Activated T-helper 2 cell treated with anti-CD3 and anti-CD28 coated beads, Interferon-gamma antibody, Interleukin-2, Interleukin-4, amounts not matched to agents 10 μg/mL and 5 μg/mL and 100 μg/mL, durations not matched to agents 14 hours and 24 hours and 36 hours (primary cell): ENCODE measurements at regions not wholly inside any gene's neighbourhood (a gene's known extent, or its start where the extent isn't known, plus 50 kb on each side); places are given as distances from the start of the nearest gene placed in this dataset.

ENCODE experiments used
- DNase-seq: peaks from one replicate; pipeline ENCODE4 v3.0.0; 2021; ENCODE audit warnings: low spot score
- H3K27ac Mint-ChIP-seq: one replicate; pipeline ENCODE4 v1.8.0; 2021; ENCODE audit warnings: mixed read lengths
- H3K27me3 Mint-ChIP-seq: one replicate; pipeline ENCODE4 v1.8.0; 2021; ENCODE audit warnings: low read depth, mixed read lengths
- H3K36me3 Mint-ChIP-seq: one replicate; pipeline ENCODE4 v1.8.0; 2021; ENCODE audit warnings: low read depth, mixed read lengths
- H3K4me1 Mint-ChIP-seq: one replicate; pipeline ENCODE4 v1.8.0; 2021; ENCODE audit warnings: low read depth, mixed read lengths
- H3K4me3 Mint-ChIP-seq: one replicate; pipeline ENCODE4 v1.8.0; 2021; ENCODE audit warnings: low read depth, mild to moderate bottlenecking, moderate library complexity, mixed read lengths
- H3K9me3 Mint-ChIP-seq: one replicate; pipeline ENCODE4 v1.8.0; 2021; ENCODE audit warnings: mixed read lengths
- intact Hi-C: fragments of 100-400 bp; cut with micrococcal nuclease; formaldehyde crosslinking; loops from one replicate; pipeline ENCODE4 v1.15.1; 2023

DNA sequence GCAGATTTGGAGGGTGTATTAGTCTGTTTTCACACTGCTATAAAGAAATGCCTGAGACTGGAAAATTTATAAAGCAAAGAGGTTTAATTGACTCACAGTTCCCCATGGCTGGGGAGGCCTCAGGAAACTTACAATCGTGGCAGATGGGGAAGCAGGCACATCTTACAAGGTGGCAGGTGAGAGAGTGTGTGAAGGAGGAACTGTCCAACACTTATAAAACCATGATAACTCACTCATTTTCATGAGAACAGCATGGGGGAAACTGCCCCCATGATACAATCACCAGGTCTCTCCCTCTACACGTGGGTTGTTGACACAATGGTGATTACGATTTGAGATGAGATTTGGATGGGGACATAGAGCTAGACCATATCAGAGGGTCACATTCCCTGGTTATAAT lies 195.6 kb downstream of the RGS9 start:
- Mint-ChIP-seq H3K9me3 (peaks cover 8% of the 10 kb centered on the region), H3K27me3 (peaks cover 7% of the 10 kb centered on the region), H3K4me1 (no peaks in the 10 kb centered on the region), H3K4me3 (no peak overlapping the region), H3K36me3 (no peaks in the 10 kb centered on the region), H3K27ac (no peak overlapping the region)
- no peak for DNase-seq
- intact Hi-C loops = no loop called here

- intact Hi-C loops = no loop called here
- no peak overlapping the region for H3K4me3 Mint-ChIP-seq
- H3K27me3 Mint-ChIP-seq = peaks cover 7% of the 10 kb centered on the region
- H3K4me1 Mint-ChIP-seq = no peaks in the 10 kb centered on the region
- H3K36me3 Mint-ChIP-seq = no peaks in the 10 kb centered on the region
- H3K9me3 Mint-ChIP-seq = peaks cover 7% of the 10 kb centered on the region
- no peak for DNase-seq
- H3K27ac Mint-ChIP-seq = no peak overlapping the region
These were observed 195.2 kb downstream of the RGS9 start for GRCh38 chr17:65332375-65332774.

DNA sequence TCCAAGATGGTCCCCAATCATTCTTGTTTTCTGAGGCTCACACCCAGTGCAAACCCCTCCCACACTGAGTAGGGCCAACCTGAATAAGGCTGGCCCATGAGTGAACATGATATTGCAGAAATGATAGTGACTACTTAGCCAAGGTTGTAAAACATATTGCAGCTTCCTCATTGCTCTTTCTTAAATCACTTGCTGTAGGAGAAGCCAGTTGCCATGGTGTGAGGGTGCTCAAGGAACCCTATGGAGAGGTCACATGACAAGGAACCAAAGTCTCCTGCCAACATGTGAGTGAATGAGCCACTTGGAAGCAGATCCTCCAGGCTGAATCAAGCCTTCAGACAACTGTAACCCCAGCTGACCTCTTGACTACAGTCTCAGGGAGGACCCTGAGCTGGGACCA lies 191.4 kb downstream of the RGS9 start:
- no peak for DNase-seq
- intact Hi-C loops = no loop called here
- H3K4me1 Mint-ChIP-seq = no peaks in the 10 kb centered on the region
- no peaks in the 10 kb centered on the region for H3K36me3 Mint-ChIP-seq
- no peak overlapping the region for H3K4me3 Mint-ChIP-seq
- H3K27ac Mint-ChIP-seq = no peak overlapping the region
- peaks cover 3% of the 10 kb centered on the region for H3K9me3 Mint-ChIP-seq
- peaks cover 2% of the 10 kb centered on the region for H3K27me3 Mint-ChIP-seq

DNA sequence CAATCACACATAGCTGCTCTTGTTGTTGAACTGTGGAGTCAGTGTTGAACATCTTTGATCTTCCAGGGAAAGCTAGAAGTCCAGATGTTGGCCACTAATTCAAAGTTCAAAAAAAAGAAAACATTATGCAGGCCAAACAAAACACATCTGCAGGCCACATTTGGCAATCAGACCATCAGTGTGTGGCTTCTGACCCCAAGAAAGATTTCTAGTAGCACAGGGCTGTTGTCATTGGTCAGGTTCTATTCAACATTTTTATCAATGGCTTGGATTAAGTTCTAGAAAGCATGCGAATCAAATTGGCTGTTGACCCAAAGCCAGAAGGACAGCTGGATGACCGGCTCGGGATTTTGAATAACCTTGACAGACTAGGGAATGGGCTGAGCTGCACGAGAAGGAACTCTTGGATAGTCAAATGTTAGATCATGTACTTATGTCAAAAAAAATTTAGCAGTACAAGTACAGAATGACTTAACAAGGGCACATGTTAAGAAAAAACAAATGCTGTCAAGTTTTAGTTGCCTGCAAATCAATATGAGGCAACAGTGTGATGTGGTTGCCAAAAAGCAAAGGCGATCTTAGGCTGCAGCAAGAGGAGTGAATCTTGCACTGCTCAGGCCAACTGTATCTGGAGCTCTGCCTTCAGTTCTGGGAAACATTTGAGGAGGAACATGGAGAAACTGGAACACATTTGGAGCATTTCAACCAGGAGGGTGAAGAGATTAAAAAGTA lies 187.6 kb downstream of the RGS9 start:
- peaks cover 3% of the 10 kb centered on the region for H3K9me3 Mint-ChIP-seq
- DNase-seq = no peak
- H3K27me3 Mint-ChIP-seq = peaks cover 2% of the 10 kb centered on the region
- no peaks in the 10 kb centered on the region for H3K36me3 Mint-ChIP-seq
- no peak overlapping the region for H3K4me3 Mint-ChIP-seq
- intact Hi-C loops = no loop called here
- H3K4me1 Mint-ChIP-seq = no peaks in the 10 kb centered on the region
- no peak overlapping the region for H3K27ac Mint-ChIP-seq

DNA sequence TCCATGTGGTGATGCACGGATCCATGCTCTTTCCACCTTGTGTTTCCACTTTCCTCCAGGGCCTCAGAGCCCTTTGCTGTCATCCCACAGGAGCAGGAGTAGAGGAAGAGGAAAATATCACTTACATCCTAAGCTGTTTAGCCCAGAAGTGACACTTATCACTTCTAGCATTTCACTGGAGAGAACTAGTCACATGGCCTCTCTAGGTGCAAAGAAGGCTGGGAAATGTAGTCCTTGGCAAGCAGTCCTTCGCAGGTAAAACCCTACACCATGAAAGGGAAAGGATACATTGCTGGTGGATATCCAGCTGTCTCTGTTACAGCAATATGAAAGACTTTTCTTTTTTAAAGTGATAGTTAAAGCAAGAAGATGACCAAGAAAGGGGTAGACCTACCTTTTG lies 185.9 kb downstream of the RGS9 start:
- Mint-ChIP-seq H3K27ac (no peak overlapping the region), H3K27me3 (peaks cover 6% of the 10 kb centered on the region), H3K9me3 (peaks cover 3% of the 10 kb centered on the region), H3K4me3 (no peak overlapping the region), H3K36me3 (no peaks in the 10 kb centered on the region), H3K4me1 (no peaks in the 10 kb centered on the region)
- DNase-seq = no peak
- intact Hi-C loops = no loop called here

DNA sequence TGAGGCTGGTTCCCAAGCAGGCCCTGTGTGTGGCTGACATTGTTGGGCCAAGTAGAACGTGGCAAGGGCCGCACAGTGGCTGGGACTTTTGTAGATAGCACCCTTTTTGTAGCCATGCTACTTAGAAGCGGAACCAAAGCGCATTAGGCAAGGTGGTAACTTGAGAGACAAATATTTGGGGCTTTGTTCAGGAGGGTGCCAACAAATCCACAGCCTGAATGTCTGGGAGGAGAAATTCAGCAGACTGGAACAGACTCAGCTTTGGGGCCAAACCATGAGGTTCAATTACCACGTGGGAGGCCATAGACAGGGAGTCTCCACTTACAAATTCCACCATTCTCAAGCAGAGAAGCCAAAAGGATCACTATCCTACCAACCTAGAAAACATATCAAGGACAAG lies 183.7 kb downstream of the RGS9 start:
- H3K4me1 Mint-ChIP-seq = peaks cover 4% of the 10 kb centered on the region
- no peaks in the 10 kb centered on the region for H3K36me3 Mint-ChIP-seq
- intact Hi-C loops = no loop called here
- no peak for DNase-seq
- peaks cover 20% of the 10 kb centered on the region for H3K27me3 Mint-ChIP-seq
- no peak overlapping the region for H3K4me3 Mint-ChIP-seq
- no peaks in the 10 kb centered on the region for H3K9me3 Mint-ChIP-seq
- no peak overlapping the region for H3K27ac Mint-ChIP-seq

- no peak for DNase-seq
- Mint-ChIP-seq H3K27me3 (peaks cover 52% of the 10 kb centered on the region), H3K4me1 (peaks cover 13% of the 10 kb centered on the region)
These were observed 177.0 kb downstream of the RGS9 start for GRCh38 chr17:65314212-65314611.

GRCh38 chr17:65312718-65313377 lies 175.7 kb downstream of the RGS9 start:
- Mint-ChIP-seq H3K9me3 (no peaks in the 10 kb centered on the region), H3K27me3 (peaks cover 48% of the 10 kb centered on the region), H3K4me3 (no peak overlapping the region), H3K36me3 (no peaks in the 10 kb centered on the region), H3K4me1 (peaks cover 13% of the 10 kb centered on the region), H3K27ac (no peak overlapping the region)
- intact Hi-C loops = no loop called here
- DNase-seq = no peak

More at GRCh38 chr17:65314212-65314611, 177.0 kb downstream of the RGS9 start:
- intact Hi-C loops = no loop called here
- Mint-ChIP-seq H3K9me3 (no peaks in the 10 kb centered on the region), H3K36me3 (no peaks in the 10 kb centered on the region), H3K4me3 (no peak overlapping the region), H3K27ac (no peak overlapping the region)

DNA sequence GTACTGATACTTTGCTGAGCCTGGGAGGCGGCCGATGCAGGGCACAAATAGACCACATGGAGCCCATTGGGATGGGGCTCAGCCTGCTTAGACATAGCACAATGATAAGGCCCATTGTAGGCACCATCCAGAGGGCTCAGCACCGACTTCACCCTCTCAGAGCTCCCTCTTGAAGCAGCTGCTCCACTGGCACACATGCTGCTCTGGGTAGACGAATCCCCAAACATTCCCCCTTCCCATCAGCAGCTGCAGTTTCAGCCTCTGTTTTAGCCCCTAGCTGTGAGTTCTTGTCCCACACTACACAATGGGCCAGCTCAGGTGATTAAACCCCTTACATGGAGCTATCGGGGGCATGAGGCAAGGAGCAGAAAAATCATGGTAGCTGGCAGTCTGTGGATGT lies 174.1 kb downstream of the RGS9 start:
- H3K27ac Mint-ChIP-seq = no peak overlapping the region
- no peak for DNase-seq
- H3K4me3 Mint-ChIP-seq = no peak overlapping the region
- intact Hi-C loops = no loop called here
- H3K9me3 Mint-ChIP-seq = no peaks in the 10 kb centered on the region
- no peaks in the 10 kb centered on the region for H3K36me3 Mint-ChIP-seq
- peaks cover 9% of the 10 kb centered on the region for H3K4me1 Mint-ChIP-seq
- peaks cover 42% of the 10 kb centered on the region for H3K27me3 Mint-ChIP-seq

DNA sequence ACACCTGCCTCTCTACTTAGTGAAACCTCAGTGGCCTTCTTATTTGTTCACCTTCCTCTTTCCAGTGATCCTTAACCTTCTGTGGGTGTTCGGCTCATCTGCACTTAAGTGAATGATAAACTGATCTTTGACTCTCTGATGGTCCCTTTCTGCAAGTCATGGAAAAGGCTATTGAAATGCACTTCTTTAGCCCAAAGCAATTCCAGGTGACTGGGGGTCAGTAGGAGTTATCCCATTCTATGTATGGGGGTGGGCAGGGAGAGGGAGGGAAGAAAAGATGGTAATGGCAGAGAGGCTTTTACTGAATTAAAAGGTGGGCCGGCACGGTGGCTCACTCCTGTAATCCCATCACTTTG lies 170.8 kb downstream of the RGS9 start:
- Mint-ChIP-seq H3K36me3 (no peaks in the 10 kb centered on the region), H3K9me3 (no peaks in the 10 kb centered on the region), H3K27ac (no peak overlapping the region)

DNA sequence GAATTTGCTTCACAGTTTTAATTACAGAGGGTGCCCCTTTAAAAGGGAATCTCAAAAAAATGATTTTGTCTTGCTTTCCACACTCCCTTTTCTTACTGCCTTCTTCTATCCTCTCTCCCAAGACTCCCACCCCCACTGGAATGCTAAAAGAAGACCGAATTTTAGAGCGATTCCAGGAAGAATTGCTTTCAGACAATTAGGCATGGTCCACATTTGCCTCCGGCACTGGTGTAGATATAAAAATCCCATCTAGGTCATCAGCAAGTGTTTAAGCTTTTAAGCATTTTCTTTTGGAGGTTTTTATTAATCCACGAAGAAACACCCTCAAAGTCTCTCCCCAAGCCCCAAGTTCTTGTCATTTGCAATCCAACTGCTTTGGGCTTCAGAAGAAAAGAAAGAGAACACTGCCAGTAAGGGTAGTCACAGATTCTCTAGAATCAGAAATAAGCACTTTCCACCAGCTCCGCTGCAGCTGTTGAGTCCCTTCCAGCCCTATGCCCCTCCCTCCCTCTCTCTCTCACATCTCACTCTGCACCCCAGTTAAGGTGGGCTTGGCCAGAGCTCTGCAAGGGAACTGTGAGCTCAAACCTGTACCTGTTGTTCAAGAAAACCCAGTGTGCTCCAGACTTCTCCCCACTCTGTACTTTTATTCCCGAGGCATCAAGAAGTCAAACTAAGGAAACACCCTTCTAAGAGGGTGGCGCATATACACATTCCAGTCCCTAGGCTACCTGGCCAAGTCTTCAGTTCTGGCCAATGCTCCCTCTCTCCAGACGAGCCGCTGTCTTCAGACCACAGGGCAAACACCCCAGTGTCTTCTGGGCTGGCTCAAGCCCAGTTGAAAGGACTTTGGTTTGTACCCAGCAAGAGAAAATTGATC lies 170.2 kb downstream of the RGS9 start:
- H3K27me3 Mint-ChIP-seq = peaks cover 30% of the 10 kb centered on the region
- no peak for DNase-seq
- intact Hi-C loops = no loop called here
- no peak overlapping the region for H3K27ac Mint-ChIP-seq
- no peaks in the 10 kb centered on the region for H3K4me1 Mint-ChIP-seq
- H3K36me3 Mint-ChIP-seq = no peaks in the 10 kb centered on the region
- no peaks in the 10 kb centered on the region for H3K9me3 Mint-ChIP-seq
- H3K4me3 Mint-ChIP-seq = no peak overlapping the region

More for the DNA sequence above, 170.8 kb downstream of the RGS9 start:
- H3K4me1 Mint-ChIP-seq = peaks cover 3% of the 10 kb centered on the region
- DNase-seq = no peak
- no peak overlapping the region for H3K4me3 Mint-ChIP-seq
- intact Hi-C loops = no loop called here
- H3K27me3 Mint-ChIP-seq = peaks cover 33% of the 10 kb centered on the region

DNA sequence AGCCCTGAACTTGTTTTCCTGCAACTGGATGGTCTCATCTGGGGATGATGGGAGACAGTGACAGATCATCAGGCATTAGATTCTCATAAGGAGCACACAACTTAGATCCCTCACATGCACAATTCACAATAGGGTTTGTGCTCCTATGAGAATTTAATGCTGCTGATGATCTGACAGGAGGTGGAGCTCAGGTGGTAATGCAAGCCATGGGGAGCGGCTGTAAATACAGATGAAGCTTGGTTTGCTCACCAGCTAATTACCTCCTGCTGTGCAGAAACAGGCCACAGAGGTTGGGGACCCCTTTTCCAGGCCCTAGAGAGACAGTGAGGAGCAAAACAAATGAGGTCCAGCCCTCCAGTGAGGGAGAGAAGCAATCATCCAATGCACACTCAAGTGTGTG lies 168.6 kb downstream of the RGS9 start:
- no peak for DNase-seq
- Mint-ChIP-seq H3K4me1 (no peaks in the 10 kb centered on the region), H3K4me3 (no peak overlapping the region), H3K27me3 (peaks cover 21% of the 10 kb centered on the region), H3K27ac (no peak overlapping the region), H3K36me3 (no peaks in the 10 kb centered on the region), H3K9me3 (no peaks in the 10 kb centered on the region)
- intact Hi-C loops = no loop called here

DNA sequence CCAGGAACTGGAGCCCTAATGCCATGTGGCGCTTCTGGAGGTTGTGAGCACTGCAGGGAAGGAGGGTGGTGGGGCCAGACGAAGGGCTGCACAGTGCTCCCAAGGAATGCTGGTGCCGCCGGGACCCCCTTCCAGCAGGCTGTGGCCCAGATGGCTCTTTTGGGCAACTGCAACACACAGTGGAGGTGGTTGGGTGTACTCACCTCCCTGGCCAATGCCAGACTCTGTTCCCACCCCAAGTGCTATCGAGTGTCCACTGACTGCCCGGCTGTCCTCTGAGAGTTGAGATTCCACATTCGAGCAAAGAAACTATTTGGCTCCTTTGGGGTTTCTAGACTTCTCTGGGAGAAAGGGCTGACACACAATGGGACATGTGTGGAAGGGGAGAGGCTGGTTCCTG lies 167.9 kb downstream of the RGS9 start:
- Mint-ChIP-seq H3K9me3 (no peaks in the 10 kb centered on the region), H3K4me1 (no peaks in the 10 kb centered on the region), H3K27me3 (peaks cover 17% of the 10 kb centered on the region), H3K4me3 (no peak overlapping the region), H3K36me3 (no peaks in the 10 kb centered on the region), H3K27ac (no peak overlapping the region)
- intact Hi-C loops = no loop called here
- DNase-seq = no peak
